ENCODE measurements at regions not wholly inside any gene's neighbourhood (a gene's known extent, or its start where the extent isn't known, plus 50 kb on each side); places are given as distances from the start of the nearest gene placed in this dataset.

- TF ChIP-seq POLR2AphosphoS5 (IDR thresholded peaks at IDR 0.05; ENCODE audit: low read depth) (no peak), CTCF (IDR thresholded peaks at IDR 0.05; ENCODE audit: insufficient read depth, low read length) (no peak), SPI1 (IDR thresholded peaks at IDR 0.05; ENCODE audit: borderline replicate concordance, low read depth) (no peak)
These were observed 844.9 kb upstream of the SLIT2 start for GRCh38 chr4:19406789-19407188.

Data from HL-60 (cell line).